ENCODE measurements at regions not wholly inside any gene's neighbourhood (a gene's known extent, or its start where the extent isn't known, plus 50 kb on each side); places are given as distances from the start of the nearest gene placed in this dataset.
"Not testable (repeated sequence)": the region's sequence is repeated elsewhere in the genome, so short reads cannot be mapped to it uniquely, and the experiment has no call there.

DNA sequence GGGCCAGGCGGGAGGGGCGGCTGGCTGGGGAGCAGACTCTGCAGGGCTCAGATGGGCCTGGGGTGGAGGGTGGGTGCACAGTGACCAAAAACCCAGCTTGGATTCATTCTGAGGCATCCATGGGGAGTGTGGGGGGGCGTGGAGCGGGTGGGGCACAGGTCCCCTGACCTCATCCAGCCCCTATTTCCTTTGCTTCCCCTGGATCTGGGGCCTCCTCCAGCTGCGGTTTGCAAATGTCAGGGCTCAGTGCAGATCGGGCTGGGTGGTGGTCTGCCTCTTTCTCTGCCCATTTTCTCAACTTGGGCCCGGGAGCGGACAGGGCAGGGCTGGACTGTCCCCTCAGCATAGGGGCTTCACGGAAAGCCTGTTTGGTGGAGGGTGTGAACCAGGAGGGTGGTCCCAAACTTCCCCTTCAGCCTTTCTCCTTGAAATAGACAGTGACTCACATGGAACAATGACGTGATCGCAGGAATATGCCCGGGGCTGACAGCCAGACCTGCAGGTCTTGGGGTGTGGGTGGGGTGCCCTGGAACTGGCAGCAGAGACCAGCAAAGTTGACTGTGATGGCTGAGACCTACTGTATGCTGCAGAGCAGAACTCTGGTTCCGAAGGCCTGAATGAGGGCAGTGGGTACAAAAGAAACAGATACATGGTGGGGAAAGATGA, 72.9 kb upstream of the PODXL start:
- no peak for DNase-seq

DNA sequence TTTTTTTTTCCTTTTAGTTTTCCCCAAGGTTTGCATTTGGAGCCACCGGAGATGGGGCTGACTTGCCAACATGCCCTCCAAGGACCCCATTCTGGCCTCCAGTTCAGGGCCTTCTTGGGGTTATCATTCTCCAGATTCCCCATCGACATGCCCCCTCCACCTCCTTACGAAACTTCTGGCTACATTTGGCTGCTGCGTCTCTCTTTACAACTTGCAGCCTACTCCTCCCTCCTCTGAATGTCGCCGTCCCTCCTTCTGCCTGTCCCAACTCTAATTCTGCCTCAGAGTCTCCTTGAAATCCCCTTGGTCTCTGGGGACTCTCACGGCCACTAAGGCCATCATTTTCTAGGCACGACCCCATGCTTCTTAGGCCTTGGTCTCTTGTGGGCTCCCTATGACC, 72.2 kb upstream of the PODXL start:
- no peak for DNase-seq

DNA sequence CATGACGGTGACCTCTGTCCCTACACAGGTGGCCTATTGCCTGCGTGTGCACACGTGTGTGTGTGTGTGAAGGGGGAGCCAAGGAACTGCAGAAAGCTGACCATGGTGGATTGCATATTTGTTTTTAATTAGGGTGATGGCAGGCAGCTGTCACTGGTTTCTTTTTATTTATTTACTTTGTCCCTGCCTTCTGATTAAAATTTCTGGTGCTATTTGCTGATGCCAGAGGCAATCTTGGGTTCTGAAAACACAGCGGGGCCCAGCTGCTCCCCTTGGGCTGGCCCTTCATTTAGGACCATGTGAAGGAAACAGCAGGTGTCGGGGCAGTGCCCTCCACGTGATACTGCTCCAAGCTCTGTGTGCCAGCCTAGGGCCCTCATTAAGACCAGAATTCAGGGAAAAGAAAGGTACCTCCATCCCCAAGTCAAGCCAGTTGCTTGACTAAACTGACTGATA, 71.3 kb upstream of the PODXL start:
- DNase-seq, result no peak

DNA sequence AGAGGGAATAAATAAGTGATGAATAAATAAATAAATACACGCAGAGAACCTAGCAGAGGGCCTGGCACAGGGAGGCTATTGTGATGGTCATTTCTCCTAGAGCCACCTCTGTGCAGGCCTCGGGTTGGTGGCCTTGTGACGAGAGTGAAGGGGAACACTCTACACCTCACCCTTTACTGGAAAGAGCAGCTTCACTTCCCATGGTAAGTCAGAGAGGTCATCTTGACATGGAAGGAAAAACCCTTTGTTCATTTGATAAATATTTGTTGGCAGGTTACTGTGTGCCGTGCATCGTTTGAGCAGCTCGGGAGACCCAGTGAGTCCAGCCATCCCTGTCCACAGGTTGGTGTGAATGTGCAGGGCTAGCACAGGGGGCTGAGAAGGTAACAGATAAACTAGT, 70.2 kb upstream of the PODXL start:
- no peak for DNase-seq

DNA sequence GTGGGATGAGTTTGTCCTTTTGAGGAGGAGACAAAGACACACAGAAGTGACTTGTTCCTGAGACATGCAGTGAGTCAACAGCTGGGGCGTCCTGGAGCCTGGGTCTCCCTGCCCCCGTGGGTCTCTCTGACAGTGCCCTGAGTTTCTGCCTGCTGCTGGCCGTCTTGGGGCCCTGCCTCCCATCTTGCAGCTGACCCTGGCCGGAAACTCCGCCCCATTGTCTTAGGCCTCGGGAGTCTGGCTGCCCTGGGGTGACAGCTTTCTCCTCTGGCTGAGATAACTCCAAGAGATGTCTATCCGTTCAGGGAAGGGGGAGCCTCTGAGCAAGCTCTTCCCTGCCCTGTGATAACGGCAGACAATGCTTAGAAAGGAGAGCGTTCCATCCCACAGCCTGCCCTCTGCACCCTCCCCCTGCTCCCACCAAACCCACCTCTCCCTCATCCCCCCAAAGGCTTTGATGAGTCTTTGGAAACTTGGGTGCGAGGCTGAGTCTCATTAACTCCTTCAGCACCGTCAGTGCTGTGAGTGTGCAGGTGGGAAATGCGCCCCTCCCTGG, 69.5 kb upstream of the PODXL start:
- no peak for DNase-seq

GRCh38 chr7:131625345-131625744, 68.9 kb upstream of the PODXL start:
- DNase-seq, result not testable (repeated sequence)

DNA sequence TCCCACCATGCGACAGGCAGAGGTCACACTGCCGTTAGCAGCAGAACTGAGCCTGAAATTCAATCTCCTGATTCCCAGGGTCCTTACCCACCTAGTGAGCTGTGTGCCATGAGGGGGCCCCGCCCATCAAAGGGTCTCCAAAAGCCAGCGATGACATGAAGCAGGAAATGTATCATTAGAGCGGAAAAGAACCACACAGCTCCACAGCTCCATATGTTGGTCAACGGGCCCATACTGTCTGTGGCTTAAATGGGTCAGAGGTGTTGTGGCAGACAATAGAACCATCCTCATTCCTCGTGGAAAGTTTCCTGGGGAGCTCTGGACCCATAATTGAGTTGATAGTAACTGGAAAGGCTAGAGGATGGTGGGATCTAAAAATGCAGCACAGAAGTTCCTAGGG, 68.1 kb upstream of the PODXL start:
- DNase-seq, result no peak

DNA sequence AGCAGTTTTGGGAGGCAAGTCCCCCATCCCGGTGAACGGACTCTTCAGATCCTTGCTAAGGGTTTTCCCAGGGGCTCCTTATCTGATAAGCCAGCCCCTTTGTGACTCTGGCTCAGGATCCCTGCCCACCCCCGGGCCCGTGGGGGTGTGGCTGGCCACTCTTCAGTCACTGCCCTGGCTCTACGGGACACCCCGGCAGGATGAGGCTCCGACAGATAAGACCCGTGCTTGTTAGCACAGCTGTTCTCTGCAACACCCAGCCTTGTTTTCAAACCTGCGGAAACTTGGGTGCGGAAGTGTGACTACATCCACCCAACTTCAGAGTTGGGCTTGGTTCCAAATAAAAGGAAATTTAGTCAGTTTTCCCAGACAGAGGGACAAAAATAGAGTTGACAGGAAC, 66.7 kb upstream of the PODXL start:
- no peak for DNase-seq

- no peak for DNase-seq
Observed at GRCh38 chr7:131621652-131622051, 65.2 kb upstream of the PODXL start.

DNA sequence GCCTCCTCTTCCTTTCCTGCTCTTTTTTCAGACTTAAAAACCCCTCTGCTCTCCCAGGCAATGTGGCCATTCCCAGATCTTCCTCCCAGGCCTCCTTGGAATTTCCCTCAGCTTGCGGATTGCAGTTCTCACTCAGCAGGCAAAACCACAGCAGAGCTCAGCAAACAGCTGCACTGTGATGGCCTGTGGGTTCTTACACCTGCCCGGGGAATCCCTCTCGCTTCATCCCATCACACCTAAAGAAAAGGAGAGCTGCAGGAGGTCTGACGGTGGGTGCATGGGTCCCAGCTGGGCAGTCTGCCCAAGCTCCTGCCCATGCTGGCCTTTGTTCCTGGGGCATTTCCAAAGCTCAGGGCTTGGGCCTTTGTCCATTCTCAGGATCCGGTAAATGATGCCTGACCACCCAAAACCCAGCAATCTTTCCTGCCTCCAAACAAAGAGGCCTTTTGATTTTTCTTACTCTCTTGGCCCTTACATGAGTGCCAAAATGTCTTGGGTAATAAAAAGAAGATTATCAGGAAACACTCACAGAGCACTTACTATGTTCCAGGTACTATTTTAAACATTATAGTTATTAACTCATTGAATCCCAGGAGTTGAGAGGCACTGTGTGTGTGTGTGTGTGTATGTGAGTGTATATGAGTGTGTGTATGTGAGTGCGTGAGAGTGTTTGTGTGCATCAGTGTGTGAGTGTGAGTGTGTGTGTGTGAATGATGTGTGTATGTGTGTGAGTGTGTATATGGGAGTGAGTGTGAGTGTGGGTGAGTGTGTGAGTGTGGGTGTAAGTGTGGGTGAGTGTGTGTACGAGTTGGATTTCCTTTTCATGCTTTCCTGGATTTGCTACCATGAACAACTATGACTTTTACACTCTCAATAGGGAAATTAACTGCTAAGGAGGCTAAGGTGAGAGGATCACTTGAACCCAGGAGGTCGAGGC, 64.5 kb upstream of the PODXL start:
- DNase-seq, result no peak

GRCh38 chr7:131619336-131620305, 63.2 kb upstream of the PODXL start:
- peak; percentile 38 to 60 for DNase-seq

DNA sequence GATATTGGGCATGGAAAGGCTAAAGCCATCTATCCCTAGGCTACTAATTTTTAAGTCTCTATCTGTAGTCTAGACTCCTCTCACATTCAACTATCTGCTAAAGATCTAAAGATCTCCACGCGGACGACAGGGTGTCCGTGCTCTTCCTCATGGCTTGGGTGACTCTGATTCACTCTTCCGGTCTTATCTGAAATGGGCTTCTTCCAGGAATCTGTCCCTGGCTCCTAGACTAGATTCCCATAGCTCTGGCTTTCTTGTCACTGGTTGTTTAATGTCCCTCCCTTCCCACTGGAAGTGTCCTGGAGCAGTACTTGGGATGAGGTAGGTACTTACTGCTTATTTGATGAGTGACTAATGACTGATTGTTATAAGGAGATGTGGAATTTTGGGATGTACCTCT, 62.0 kb upstream of the PODXL start:
- DNase-seq, result no peak

- no peak for DNase-seq
Observed at GRCh38 chr7:131616487-131617200, 60.2 kb upstream of the PODXL start.

DNA sequence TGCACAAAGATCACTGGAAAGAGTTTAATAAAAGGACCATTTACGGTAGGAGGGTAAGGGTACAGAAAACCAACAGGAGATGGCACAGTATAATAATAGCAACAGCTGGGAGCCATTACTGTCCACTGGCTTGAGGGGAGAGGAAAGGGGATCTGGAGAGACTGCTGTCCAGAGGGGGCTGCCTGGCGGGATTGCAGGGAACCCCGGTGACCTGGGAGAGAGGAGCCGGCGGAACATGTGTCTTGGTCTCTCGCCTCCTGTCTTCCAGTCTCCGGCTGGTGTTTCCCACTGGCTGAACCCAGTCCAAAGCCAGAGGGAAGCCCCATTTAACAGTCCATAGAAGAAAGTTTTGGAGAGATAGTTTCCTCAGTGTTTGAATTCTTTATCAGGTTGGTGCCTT, 57.5 kb upstream of the PODXL start:
- no peak for DNase-seq

- no peak for DNase-seq
Observed at GRCh38 chr7:131610007-131610406, 53.6 kb upstream of the PODXL start.

GRCh38 chr7:131608116-131608500, 51.7 kb upstream of the PODXL start:
- DNase-seq, result no peak

DNA sequence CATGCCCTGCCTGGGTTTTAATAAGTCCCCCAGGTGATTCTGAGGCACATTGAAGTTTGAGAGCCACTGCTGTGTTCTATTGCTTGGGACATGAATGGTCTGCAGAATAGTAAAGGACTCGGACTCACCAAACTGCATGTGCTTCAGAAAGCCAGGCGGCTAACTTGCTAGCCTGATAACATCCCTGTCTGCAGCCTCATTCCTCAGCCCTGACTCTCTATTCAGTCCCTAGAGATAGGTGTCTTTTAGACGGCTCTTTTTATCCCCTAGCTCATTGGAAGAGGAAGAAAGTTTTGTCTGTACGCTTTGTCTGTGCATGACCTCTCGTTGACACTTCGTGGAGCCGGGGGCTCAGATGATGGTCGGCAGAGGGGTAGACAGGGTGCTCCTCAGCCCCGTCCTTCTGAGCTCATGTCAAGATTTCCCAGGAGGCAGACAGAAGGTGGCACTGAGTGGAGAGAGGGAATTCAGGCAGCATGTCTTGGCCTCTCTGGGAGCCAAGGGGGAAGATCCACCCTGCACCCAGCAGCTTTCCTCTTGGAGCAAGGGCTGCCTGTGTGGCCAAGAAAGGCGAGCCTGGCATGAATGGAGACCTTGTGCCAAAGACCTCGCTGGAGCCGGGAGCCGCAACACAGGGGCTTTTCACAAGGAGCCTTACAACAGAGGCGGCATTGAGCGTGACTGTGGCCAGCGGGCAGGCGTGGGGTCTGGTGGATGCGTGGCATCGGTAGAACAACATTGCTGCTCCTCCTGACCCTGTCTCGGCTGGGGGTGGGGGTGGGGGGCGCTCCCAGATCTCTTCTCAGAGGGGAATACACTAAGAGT, 51.1 kb upstream of the PODXL start:
- DNase-seq, result no peak

DNA sequence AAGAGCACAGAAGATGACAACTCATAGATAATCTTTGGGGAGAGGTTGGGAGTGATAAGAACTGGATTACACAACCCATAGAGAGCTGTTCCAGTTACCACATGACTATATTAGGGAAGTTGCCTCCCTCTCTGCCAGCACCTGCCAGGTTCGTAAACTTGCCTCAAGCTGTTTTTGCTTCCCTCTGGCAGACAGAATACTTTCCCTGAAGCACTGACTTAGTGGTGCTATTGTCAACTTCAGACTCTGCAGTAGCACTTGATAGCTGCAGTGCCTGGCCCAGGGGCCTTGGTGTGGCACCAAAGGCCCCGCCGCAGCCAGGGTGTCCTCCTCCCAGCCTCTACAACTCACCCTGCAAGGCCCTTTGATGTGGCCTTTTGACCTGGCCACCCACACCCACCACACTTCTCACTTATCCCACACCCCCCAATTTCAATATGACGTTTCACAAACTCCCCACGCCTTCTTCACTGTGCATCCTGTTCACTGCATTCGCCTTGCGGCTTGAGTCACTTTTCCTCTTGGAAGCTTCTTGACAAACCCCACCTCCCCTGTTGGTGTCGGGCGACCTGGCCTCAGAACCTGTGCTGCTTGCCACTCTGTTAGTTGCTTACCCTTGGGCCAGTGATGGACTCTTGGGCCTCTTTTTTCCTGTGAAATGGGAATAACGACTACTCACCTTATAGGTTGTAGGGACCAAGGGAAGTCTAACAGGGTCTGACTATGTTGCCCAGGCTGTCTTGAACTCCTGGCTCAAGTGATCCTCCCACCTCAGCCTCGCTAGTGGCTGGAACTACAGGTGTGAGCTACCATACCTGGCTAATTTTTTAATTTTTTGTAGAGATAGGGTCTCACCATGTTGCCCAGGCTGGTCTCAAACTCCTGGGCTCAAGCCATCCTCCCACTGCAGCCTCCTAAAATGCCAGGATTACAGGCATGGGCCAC, 50.2 kb upstream of the PODXL start:
- peak in 1 of 2 experiments; percentile 15 for DNase-seq
